ENCODE measurements at regions not wholly inside any gene's neighbourhood (a gene's known extent, or its start where the extent isn't known, plus 50 kb on each side); places are given as distances from the start of the nearest gene placed in this dataset.

DNA sequence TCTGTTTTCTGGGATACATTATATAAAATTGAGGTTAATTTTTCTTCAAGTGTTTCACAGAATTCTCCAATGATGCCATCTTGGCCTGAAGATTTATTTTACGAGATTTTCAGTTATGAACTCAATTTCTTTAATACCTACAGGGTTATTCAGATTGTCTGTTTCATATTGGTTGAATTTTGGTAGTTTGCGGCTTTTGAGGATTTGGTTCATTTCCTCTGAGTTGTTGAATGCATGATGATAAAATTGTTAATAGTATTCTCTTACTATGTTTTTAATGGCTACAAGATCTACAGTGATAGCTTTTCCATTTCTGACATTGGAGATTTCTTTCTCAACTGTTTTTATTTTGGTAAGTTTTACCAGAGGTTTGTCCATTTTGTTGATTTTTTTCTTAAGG is 63.9 kb upstream of the PTPRG start:
- intact Hi-C loops (cut with DNase I) = no loop called here
- DNase-seq (no peak), ATAC-seq (no peak)
- no peaks in the 10 kb centered on the region for H3K4me1 ChIP-seq
- H3K27me3 ChIP-seq (ENCODE audit: low read depth) = no peaks in the 10 kb centered on the region
- no peaks in the 10 kb centered on the region for H3K36me3 ChIP-seq
- H3K9me3 ChIP-seq = peaks cover 7% of the 10 kb centered on the region
- no peak for TF ChIP-seq CTCF (IDR thresholded peaks at IDR 0.05)
- no peak overlapping the region for H3K27ac ChIP-seq
- H3K4me3 ChIP-seq = no peak overlapping the region

DNA sequence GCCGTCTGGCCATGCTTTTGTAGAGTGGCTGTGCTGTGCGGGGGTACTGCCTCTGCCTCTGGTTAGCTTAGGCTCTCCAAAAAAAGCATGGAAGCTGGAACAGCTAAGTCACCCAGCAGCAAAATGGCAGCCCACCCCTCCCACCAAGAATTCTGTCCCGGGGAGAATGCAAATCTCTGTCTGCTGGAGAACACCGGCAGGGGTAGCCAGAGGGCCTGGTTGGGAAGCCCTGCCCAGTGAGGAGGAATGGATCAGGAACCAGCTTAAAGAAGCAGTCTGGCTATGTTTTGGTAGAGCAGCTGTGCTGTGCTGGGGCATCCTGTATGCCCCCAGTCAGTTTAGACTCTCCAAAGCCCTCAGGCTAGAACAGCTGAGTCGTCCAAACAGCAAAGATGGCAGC is 56.2 kb upstream of the PTPRG start:
- no peak for TF ChIP-seq CTCF (IDR thresholded peaks at IDR 0.05)
- intact Hi-C loops (cut with DNase I) = no loop called here
- Histone ChIP-seq H3K4me1 (no peaks in the 10 kb centered on the region), H3K36me3 (no peaks in the 10 kb centered on the region), H3K9me3 (peaks cover 10% of the 10 kb centered on the region), H3K27me3 (ENCODE audit: low read depth) (no peaks in the 10 kb centered on the region), H3K27ac (no peak overlapping the region), H3K4me3 (no peak overlapping the region)
- ATAC-seq (no peak), DNase-seq (no peak)

DNA sequence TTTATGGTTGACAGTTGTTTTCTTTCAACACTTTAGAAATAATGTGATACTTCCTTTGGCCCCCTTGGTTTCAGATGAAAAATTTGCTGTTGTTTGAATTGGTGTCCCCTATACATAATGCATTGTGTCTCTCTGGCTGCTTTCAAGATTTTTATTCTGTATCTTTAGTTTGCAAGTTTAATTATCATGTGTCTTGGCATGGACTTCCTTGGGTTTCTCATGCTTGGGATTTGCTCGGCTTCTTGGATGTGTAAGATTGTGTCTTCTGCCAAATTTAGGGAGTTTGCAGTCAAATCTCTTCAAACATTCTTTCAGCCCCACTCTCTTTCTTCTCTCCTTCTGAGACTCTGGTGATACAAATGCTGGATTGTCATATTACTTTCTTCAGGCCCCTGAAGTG is 53.4 kb upstream of the PTPRG start:
- Histone ChIP-seq H3K9me3 (no peaks in the 10 kb centered on the region), H3K27me3 (ENCODE audit: low read depth) (no peaks in the 10 kb centered on the region), H3K4me1 (no peaks in the 10 kb centered on the region), H3K36me3 (no peaks in the 10 kb centered on the region), H3K4me3 (no peak overlapping the region), H3K27ac (no peak overlapping the region)
- no peak for TF ChIP-seq CTCF (IDR thresholded peaks at IDR 0.05)
- DNase-seq = no peak
- intact Hi-C loops (cut with DNase I) = no loop called here
- ATAC-seq = no peak

Measured in lower lobe of right lung (tissue), 2 donors.